SK-N-SH (cell line): ENCODE measurements at regions not wholly inside any gene's neighbourhood (a gene's known extent, or its start where the extent isn't known, plus 50 kb on each side); places are given as distances from the start of the nearest gene placed in this dataset.

Experiments
- CTCF ChIA-PET: fragments of 300-600, 350-600 bp; formaldehyde crosslinking; extraction: SDS; loops from one replicate; lab custom pipeline; 2021; lab: Yijun Ruan, JAX
- POLR2A ChIA-PET: fragments of 350-600 bp; sonication (Branson Sonifier 250); formaldehyde crosslinking; extraction: SDS; loops from one replicate; lab custom pipeline; 2020; ENCODE audit warnings: antibody characterized with exemption, inconsistent platforms; lab: Yijun Ruan, JAX
- DNase-seq: peaks from one replicate; pipeline ENCODE4 v3.0.0; 2012
- H2AFZ ChIP-seq: fragments of 200-600 bp; sonication (generic); 2 replicates; pipeline ENCODE4 v1.8.1; 2016; ENCODE audit warnings: antibody characterized with exemption, mild to moderate bottlenecking, low read depth
- H3F3A ChIP-seq: fragments of 200-600 bp; sonication (generic); replicated peaks from 2 replicates; pipeline ENCODE3; 2016; ENCODE audit warnings: antibody characterized with exemption, mild to moderate bottlenecking; ENCODE audit not compliant: insufficient read depth
- H3K27ac ChIP-seq, 2 experiments: fragments of 200-500 bp in 1 of 2; fragments of 200-600 bp in 1 of 2; sonication (Bioruptor generic) in 1 of 2; sonication (generic), shearing (Covaris generic) in 1 of 2; 2 replicates each; pipeline versions ENCODE4 v1.5.1 to v1.6.1; 2014 to 2016; ENCODE audit warnings: low read depth in 2 of 2, inconsistent platforms in 1 of 2, low read length in 1 of 2, mild to moderate bottlenecking in 1 of 2, mixed read lengths in 1 of 2
- H3K27me3 ChIP-seq: fragments of 200-600 bp; sonication (generic), shearing (Covaris generic); 2 replicates; pipeline ENCODE4 v1.6.1; 2016; ENCODE audit warnings: mixed run types; ENCODE audit not compliant: insufficient read depth
- H3K36me3 ChIP-seq, 2 experiments: fragments of 200-500 bp in 1 of 2; fragments of 200-600 bp in 1 of 2; sonication (Bioruptor generic) in 1 of 2; sonication (generic) in 1 of 2; replicated peaks in 1 of 2; 2 replicates each; pipeline versions ENCODE3 to v1.5.1; 2014 to 2016; ENCODE audit warnings: low read length in 1 of 2, mild to moderate bottlenecking in 1 of 2; ENCODE audit not compliant: insufficient read depth in 2 of 2, control insufficient read depth in 1 of 2
- H3K4me1 ChIP-seq, 2 experiments: fragments of 200-500 bp in 1 of 2; fragments of 200-600 bp in 1 of 2; sonication (Bioruptor generic) in 1 of 2; sonication (generic), shearing (Covaris generic) in 1 of 2; 2 replicates each; pipeline versions ENCODE4 v1.5.1 to v1.6.1; 2014 to 2016; ENCODE audit warnings: low read depth in 1 of 2, low read length in 1 of 2, mixed run types in 1 of 2; ENCODE audit not compliant: insufficient read depth in 2 of 2, control insufficient read depth in 1 of 2
- H3K4me2 ChIP-seq: fragments of 200-600 bp; sonication (generic), shearing (Covaris generic); 2 replicates; pipeline ENCODE4 v1.6.1; 2017; ENCODE audit warnings: mixed run types
- H3K4me3 ChIP-seq, 2 experiments: fragments of 200-500 bp in 1 of 2; fragments of 200-600 bp in 1 of 2; sonication (Bioruptor generic) in 1 of 2; sonication (generic), shearing (Covaris generic) in 1 of 2; 2 replicates each; pipeline versions ENCODE4 v1.5.1 to v1.8.1; 2014 to 2016; ENCODE audit warnings: low read depth in 2 of 2, inconsistent platforms in 1 of 2, low read length in 1 of 2, mild to moderate bottlenecking in 1 of 2, mixed read lengths in 1 of 2, moderate library complexity in 1 of 2
- H3K79me2 ChIP-seq: fragments of 200-600 bp; sonication (generic); 2 replicates; pipeline ENCODE4 v1.8.1; 2017; ENCODE audit warnings: mild to moderate bottlenecking; ENCODE audit not compliant: insufficient read depth
- H3K9ac ChIP-seq: fragments of 200-600 bp; sonication (generic); 2 replicates; pipeline ENCODE4 v1.6.1; 2017; ENCODE audit warnings: mixed run types
- H3K9me2 ChIP-seq: fragments of 200-600 bp; sonication (generic); 2 replicates; pipeline ENCODE4 v1.6.1; 2017; ENCODE audit warnings: mixed run types
- H3K9me3 ChIP-seq: fragments of 200-600 bp; sonication (generic); 2 replicates; pipeline ENCODE4 v1.6.1; 2017; ENCODE audit warnings: mixed run types, mild to moderate bottlenecking, moderate library complexity
- H4K20me1 ChIP-seq: fragments of 200-600 bp; sonication (generic); 2 replicates; pipeline ENCODE4 v1.6.1; 2017; ENCODE audit warnings: mild to moderate bottlenecking, mixed run types; ENCODE audit not compliant: insufficient read depth
- CTCF ChIP-seq: fragments of 200-600 bp; sonication (generic); IDR thresholded peaks from 2 replicates; pipeline ENCODE4 v1.6.1; 2017; ENCODE audit warnings: antibody characterized with exemption, mild to moderate bottlenecking, moderate library complexity
- EP300 ChIP-seq, 2 experiments: IDR thresholded peaks; 2 replicates each; pipeline versions ENCODE4 v1.4.0 to v1.6.1; 2012; ENCODE audit warnings: borderline replicate concordance in 1 of 2, low read depth in 1 of 2, low read length in 1 of 2
- FOSL2 ChIP-seq: IDR thresholded peaks from 2 replicates; pipeline ENCODE4 v1.4.0; 2012; ENCODE audit warnings: low read depth, mild to moderate bottlenecking, moderate library complexity, borderline replicate concordance
- FOXJ3 ChIP-seq: sonication (generic); formaldehyde crosslinking; IDR thresholded peaks from 2 replicates; pipeline ENCODE4 v1.5.1; 2020; ENCODE audit warnings: mild to moderate bottlenecking, missing genetic modification reagents
- GABPA ChIP-seq: IDR thresholded peaks from 2 replicates; pipeline ENCODE4 v1.4.0; 2012; ENCODE audit warnings: low read depth, mild to moderate bottlenecking
- GATA2 ChIP-seq: sonication (generic); formaldehyde crosslinking; IDR thresholded peaks from 2 replicates; pipeline ENCODE4 v1.5.0; 2020; ENCODE audit warnings: mild to moderate bottlenecking, missing genetic modification reagents
- IRF3 ChIP-seq: fragments of 150-350 bp; IDR thresholded peaks from 2 replicates; pipeline ENCODE4 v1.6.1; 2016; ENCODE audit warnings: mild to moderate bottlenecking, low read depth, low read length
- MAX ChIP-seq: IDR thresholded peaks from 2 replicates; pipeline ENCODE4 v1.4.0; 2012; ENCODE audit warnings: low read depth
- MEF2A ChIP-seq: IDR thresholded peaks from 2 replicates; pipeline ENCODE4 v1.4.0; 2012; ENCODE audit warnings: low read depth, borderline replicate concordance
- MXI1 ChIP-seq: IDR thresholded peaks from 2 replicates; pipeline ENCODE4 v1.6.1; 2012; ENCODE audit warnings: mild to moderate bottlenecking, low read depth, low read length, improper control_type of control experiment
- NRF1 ChIP-seq: IDR thresholded peaks from 2 replicates; pipeline ENCODE4 v1.6.1; 2012; ENCODE audit warnings: low read depth, mild to moderate bottlenecking, low read length
- RAD21 ChIP-seq: IDR thresholded peaks from 2 replicates; pipeline ENCODE4 v1.6.1; 2012; ENCODE audit warnings: mild to moderate bottlenecking, low read length
- REST ChIP-seq: IDR thresholded peaks from 2 replicates; pipeline ENCODE4 v1.6.1; 2012; ENCODE audit warnings: mild to moderate bottlenecking, low read depth, low read length, moderate library complexity
- RFX5 ChIP-seq: IDR thresholded peaks from 2 replicates; pipeline ENCODE4 v1.6.1; 2012; ENCODE audit warnings: mild to moderate bottlenecking, improper control_type of control experiment, low read length
- SMC3 ChIP-seq: IDR thresholded peaks from 2 replicates; pipeline ENCODE4 v1.6.1; 2012; ENCODE audit warnings: low read depth, low read length, improper control_type of control experiment
- TAF1 ChIP-seq: IDR thresholded peaks from 2 replicates; pipeline ENCODE4 v1.6.1; 2012; ENCODE audit warnings: low read depth, mild to moderate bottlenecking, low read length, moderate library complexity, borderline replicate concordance
- USF1 ChIP-seq: IDR thresholded peaks from 2 replicates; pipeline ENCODE4 v1.4.0; 2012; ENCODE audit warnings: low read depth, borderline replicate concordance
- WGBS: methylation state at CpG from one replicate; pipeline ENCODE4 v1.1.6; 2017; ENCODE audit warnings: low lambda C conversion rate; 5-methylcytosine and 5-hydroxymethylcytosine counted together

GRCh38 chr9:23342291-23342690 is 483.7 kb downstream of the ELAVL2 start:
- no peaks in the 10 kb centered on the region for H3K79me2 ChIP-seq
- no peak overlapping the region for H3K4me2 ChIP-seq
- ChIA-PET POLR2A (no interaction called here), CTCF (no interaction called here)
- no peak overlapping the region for H3K27ac ChIP-seq
- H3K9me2 ChIP-seq = no peaks in the 10 kb centered on the region
- H2AFZ ChIP-seq = no peak overlapping the region
- H3K36me3 ChIP-seq = no peaks in the 10 kb centered on the region
- TF ChIP-seq MAX (no peak), GABPA (no peak), EP300 (IDR thresholded peaks at IDR 0.05; ENCODE audit: borderline replicate concordance in 1 of 2, low read depth in 1 of 2, low read length in 1 of 2) (no peak), RFX5 (no peak), NRF1 (no peak), SMC3 (no peak), REST (no peak), TAF1 (no peak), USF1 (no peak), GATA2 (no peak), FOSL2 (no peak), MXI1 (no peak), MEF2A (no peak), RAD21 (no peak), IRF3 (no peak), CTCF (no peak), FOXJ3 (CRISPR knock-in tag) (no peak)
- no peaks in the 10 kb centered on the region for H3K9me3 ChIP-seq
- WGBS = 0% methylated on average over 1 of the region's 1 CpG
- H3K27me3 ChIP-seq = no peaks in the 10 kb centered on the region
- no peak for DNase-seq
- H3F3A ChIP-seq = no peaks in the 10 kb centered on the region
- H3K4me1 ChIP-seq = no peaks in the 10 kb centered on the region
- H4K20me1 ChIP-seq = no peaks in the 10 kb centered on the region
- no peak overlapping the region for H3K4me3 ChIP-seq
- H3K9ac ChIP-seq = no peak overlapping the region
